Muscle of arm (tissue), 1 donor: ENCODE measurements at regions not wholly inside any gene's neighbourhood (a gene's known extent, or its start where the extent isn't known, plus 50 kb on each side); places are given as distances from the start of the nearest gene placed in this dataset.
"Not testable (repeated sequence)": the region's sequence is repeated elsewhere in the genome, so short reads cannot be mapped to it uniquely, and the experiment has no call there.

ENCODE experiments used
- DNase-seq: peaks from one replicate; pipeline ENCODE4 v3.0.0-alpha.2; 2013

- no peak for DNase-seq
These were observed 78.9 kb upstream of the FLT1 start for GRCh38 chr13:28573595-28574373.

GRCh38 chr13:28572871-28573270 is 77.9 kb upstream of the FLT1 start:
- no peak for DNase-seq

- not testable (repeated sequence) for DNase-seq
These were observed 75.4 kb upstream of the FLT1 start for GRCh38 chr13:28570356-28570755.

- DNase-seq, result no peak
These were observed 75.0 kb upstream of the FLT1 start for GRCh38 chr13:28569886-28570285.

- peak; percentile 49 for DNase-seq
These were observed 73.4 kb upstream of the FLT1 start for GRCh38 chr13:28568286-28568685.

GRCh38 chr13:28566891-28567290 is 72.0 kb upstream of the FLT1 start:
- DNase-seq, result no peak

- no peak for DNase-seq
These were observed 71.4 kb upstream of the FLT1 start for GRCh38 chr13:28566283-28566682.

GRCh38 chr13:28564030-28564429 is 69.1 kb upstream of the FLT1 start:
- no peak for DNase-seq

GRCh38 chr13:28563609-28564008 is 68.7 kb upstream of the FLT1 start:
- DNase-seq, result no peak

GRCh38 chr13:28560612-28561011 is 65.7 kb upstream of the FLT1 start:
- DNase-seq, result no peak

- DNase-seq, result no peak
These were observed 64.8 kb upstream of the FLT1 start for GRCh38 chr13:28559636-28560259.

- no peak for DNase-seq
These were observed 63.6 kb upstream of the FLT1 start for GRCh38 chr13:28558567-28558966.

- peak; percentile 16 for DNase-seq
These were observed 63.0 kb upstream of the FLT1 start for GRCh38 chr13:28557725-28558520.

GRCh38 chr13:28555096-28555495 is 60.2 kb upstream of the FLT1 start:
- no peak for DNase-seq

- DNase-seq, result no peak
These were observed 59.0 kb upstream of the FLT1 start for GRCh38 chr13:28553971-28554370.

- no peak for DNase-seq
These were observed 57.4 kb upstream of the FLT1 start for GRCh38 chr13:28552288-28552687.

- DNase-seq, result no peak
These were observed 56.6 kb upstream of the FLT1 start for GRCh38 chr13:28551498-28551895.

- DNase-seq, result no peak
These were observed 56.0 kb upstream of the FLT1 start for GRCh38 chr13:28550721-28551497.

GRCh38 chr13:28550091-28550490 is 55.2 kb upstream of the FLT1 start:
- DNase-seq, result no peak

GRCh38 chr13:28548872-28549271 is 53.9 kb upstream of the FLT1 start:
- no peak for DNase-seq

- no peak for DNase-seq
These were observed 53.5 kb upstream of the FLT1 start for GRCh38 chr13:28548468-28548867.
